Vagina (tissue), 2 donors: ENCODE measurements at regions not wholly inside any gene's neighbourhood (a gene's known extent, or its start where the extent isn't known, plus 50 kb on each side); places are given as distances from the start of the nearest gene placed in this dataset.

Experiments
- DNase-seq, 2 donors: peaks; one replicate each; pipeline ENCODE4 v3.0.0-alpha.2; 2017; ENCODE audit errors: extremely low spot score in 2 of 2
- H3K27ac ChIP-seq: fragments of 200-600 bp; sonication (generic); one replicate; pipeline ENCODE4 v1.5.1; 2019
- H3K27me3 ChIP-seq: fragments of 200-600 bp; sonication (generic); one replicate; pipeline ENCODE4 v1.5.1; 2019
- H3K36me3 ChIP-seq, 2 donors: fragments of 200-600 bp; sonication (generic); one replicate each; pipeline ENCODE4 v1.5.1; 2017 to 2019
- H3K4me1 ChIP-seq: fragments of 200-600 bp; sonication (generic); one replicate; pipeline ENCODE4 v1.5.1; 2019
- H3K4me3 ChIP-seq, 2 donors: fragments of 200-600 bp; sonication (generic); 1 replicate in 1 of 2; 2 replicates in 1 of 2; pipeline ENCODE4 v1.5.1; 2016 to 2019
- H3K9me3 ChIP-seq: fragments of 200-600 bp; sonication (generic); one replicate; pipeline ENCODE4 v1.5.1; 2019
- CTCF ChIP-seq, 3 experiments: fragments of 450-650 bp in 2 of 3; fragments of 200-600 bp in 1 of 3; sonication (generic) in 1 of 3; IDR thresholded peaks; one replicate each; pipeline ENCODE4 v1.5.1; 2017 to 2019; ENCODE audit warnings: antibody characterized with exemption in 3 of 3, mild to moderate bottlenecking in 2 of 3, moderate library complexity in 2 of 3
- POLR2A ChIP-seq, 2 donors: fragments of 450-650 bp; IDR thresholded peaks; one replicate each; pipeline ENCODE4 v1.6.1; 2017; ENCODE audit warnings: antibody characterized with exemption in 2 of 2, mild to moderate bottlenecking in 2 of 2, moderate library complexity in 2 of 2
- POLR2AphosphoS5 ChIP-seq, 2 donors: sonication (generic); formaldehyde crosslinking; IDR thresholded peaks; one replicate each; pipeline ENCODE4 v1.9.0; 2017; ENCODE audit warnings: antibody characterized with exemption in 2 of 2, mild to moderate bottlenecking in 2 of 2, low read depth in 1 of 2; ENCODE audit not compliant: insufficient read depth in 1 of 2
- intact Hi-C: fragments of 100-400 bp; cut with DNase I; formaldehyde crosslinking; loops from one replicate; pipeline ENCODE4 v1.15.1; 2023

- H3K4me3 ChIP-seq, result no peak overlapping the region
- TF ChIP-seq POLR2AphosphoS5 (IDR thresholded peaks at IDR 0.05; ENCODE audit: insufficient read depth in 1 of 2, low read depth in 1 of 2) (no peak), POLR2A (IDR thresholded peaks at IDR 0.05) (no peak), CTCF (IDR thresholded peaks at IDR 0.05) (no peak)
- H3K27ac ChIP-seq, result no peak overlapping the region
- no peaks in the 10 kb centered on the region for H3K9me3 ChIP-seq
- DNase-seq, result no peak
- no peaks in the 10 kb centered on the region for H3K4me1 ChIP-seq
- H3K27me3 ChIP-seq, result no peaks in the 10 kb centered on the region
- intact Hi-C loops, result no loop called here
- H3K36me3 ChIP-seq, result no peaks in the 10 kb centered on the region
Measured at GRCh38 chr9:28628031-28628430, 1054.8 kb upstream of the C9orf72 start.

GRCh38 chr9:28648723-28649122 lies 1075.4 kb upstream of the C9orf72 start:
- TF ChIP-seq POLR2A (IDR thresholded peaks at IDR 0.05), result no peak
- TF ChIP-seq POLR2AphosphoS5 (IDR thresholded peaks at IDR 0.05; ENCODE audit: insufficient read depth in 1 of 2, low read depth in 1 of 2), result no peak
- TF ChIP-seq CTCF (IDR thresholded peaks at IDR 0.05), result no peak
- Histone ChIP-seq H3K36me3 (no peaks in the 10 kb centered on the region), H3K27ac (no peak overlapping the region), H3K9me3 (no peaks in the 10 kb centered on the region), H3K27me3 (no peaks in the 10 kb centered on the region), H3K4me3 (no peak overlapping the region), H3K4me1 (no peaks in the 10 kb centered on the region)
- no peak for DNase-seq
- intact Hi-C loops, result no loop called here

- H3K27me3 ChIP-seq, result no peaks in the 10 kb centered on the region
- DNase-seq, result no peak
- no peaks in the 10 kb centered on the region for H3K4me1 ChIP-seq
- intact Hi-C loops, result no loop called here
- no peak for TF ChIP-seq CTCF (IDR thresholded peaks at IDR 0.05)
- TF ChIP-seq POLR2AphosphoS5 (IDR thresholded peaks at IDR 0.05; ENCODE audit: insufficient read depth in 1 of 2, low read depth in 1 of 2), result no peak
- no peak overlapping the region for H3K4me3 ChIP-seq
- H3K27ac ChIP-seq, result no peak overlapping the region
- H3K36me3 ChIP-seq, result no peaks in the 10 kb centered on the region
- H3K9me3 ChIP-seq, result no peaks in the 10 kb centered on the region
Measured at GRCh38 chr9:28650327-28650726, 1077.0 kb upstream of the C9orf72 start.

- intact Hi-C loops, result no loop called here
- H3K36me3 ChIP-seq, result no peaks in the 10 kb centered on the region
- H3K4me3 ChIP-seq, result no peak overlapping the region
- no peak overlapping the region for H3K27ac ChIP-seq
- DNase-seq, result no peak
- TF ChIP-seq CTCF (IDR thresholded peaks at IDR 0.05), result no peak
- TF ChIP-seq POLR2AphosphoS5 (IDR thresholded peaks at IDR 0.05; ENCODE audit: insufficient read depth in 1 of 2, low read depth in 1 of 2), result no peak
- TF ChIP-seq POLR2A (IDR thresholded peaks at IDR 0.05), result no peak
- H3K27me3 ChIP-seq, result no peaks in the 10 kb centered on the region
- no peaks in the 10 kb centered on the region for H3K4me1 ChIP-seq
- no peaks in the 10 kb centered on the region for H3K9me3 ChIP-seq
Measured at GRCh38 chr9:28651050-28651722, 1077.9 kb upstream of the C9orf72 start.

GRCh38 chr9:28653216-28653615 lies 1079.9 kb upstream of the C9orf72 start:
- no peaks in the 10 kb centered on the region for H3K4me1 ChIP-seq
- no peak for TF ChIP-seq CTCF (IDR thresholded peaks at IDR 0.05)
- no peak for TF ChIP-seq POLR2A (IDR thresholded peaks at IDR 0.05)
- TF ChIP-seq POLR2AphosphoS5 (IDR thresholded peaks at IDR 0.05; ENCODE audit: insufficient read depth in 1 of 2, low read depth in 1 of 2), result no peak
- DNase-seq, result no peak
- no peaks in the 10 kb centered on the region for H3K9me3 ChIP-seq
- H3K27ac ChIP-seq, result no peak overlapping the region
- intact Hi-C loops, result no loop called here
- no peaks in the 10 kb centered on the region for H3K27me3 ChIP-seq
- no peaks in the 10 kb centered on the region for H3K36me3 ChIP-seq
- H3K4me3 ChIP-seq, result no peak overlapping the region
